ENCODE measurements at regions not wholly inside any gene's neighbourhood (a gene's known extent, or its start where the extent isn't known, plus 50 kb on each side); places are given as distances from the start of the nearest gene placed in this dataset.

- CTCF ChIA-PET = interaction anchor here (2.2 kb wide), 1 partner anchor 105 kb away, joined by 9 read pairs; no protein-coding TSS in a partner anchor
- BruUV-seq (replicated peaks) = no TSS peak
- H3K36me3 Mint-ChIP-seq (ENCODE audit: insufficient read depth, unreplicated experiment) = no peaks in the 10 kb centered on the region
- intact Hi-C loops (cut with micrococcal nuclease; ENCODE audit: unreplicated experiment) = loop anchor here (5.0 kb wide), 2 partner anchors 39 to 89 kb away; no protein-coding TSS in a partner anchor
- H3K27ac Mint-ChIP-seq (ENCODE audit: unreplicated experiment) = no peak overlapping the region
- no peak for DNase-seq
- peaks cover 19% of the 10 kb centered on the region for H3K4me1 Mint-ChIP-seq (ENCODE audit: low read depth, unreplicated experiment)
- TF ChIP-seq, protein P1, sequence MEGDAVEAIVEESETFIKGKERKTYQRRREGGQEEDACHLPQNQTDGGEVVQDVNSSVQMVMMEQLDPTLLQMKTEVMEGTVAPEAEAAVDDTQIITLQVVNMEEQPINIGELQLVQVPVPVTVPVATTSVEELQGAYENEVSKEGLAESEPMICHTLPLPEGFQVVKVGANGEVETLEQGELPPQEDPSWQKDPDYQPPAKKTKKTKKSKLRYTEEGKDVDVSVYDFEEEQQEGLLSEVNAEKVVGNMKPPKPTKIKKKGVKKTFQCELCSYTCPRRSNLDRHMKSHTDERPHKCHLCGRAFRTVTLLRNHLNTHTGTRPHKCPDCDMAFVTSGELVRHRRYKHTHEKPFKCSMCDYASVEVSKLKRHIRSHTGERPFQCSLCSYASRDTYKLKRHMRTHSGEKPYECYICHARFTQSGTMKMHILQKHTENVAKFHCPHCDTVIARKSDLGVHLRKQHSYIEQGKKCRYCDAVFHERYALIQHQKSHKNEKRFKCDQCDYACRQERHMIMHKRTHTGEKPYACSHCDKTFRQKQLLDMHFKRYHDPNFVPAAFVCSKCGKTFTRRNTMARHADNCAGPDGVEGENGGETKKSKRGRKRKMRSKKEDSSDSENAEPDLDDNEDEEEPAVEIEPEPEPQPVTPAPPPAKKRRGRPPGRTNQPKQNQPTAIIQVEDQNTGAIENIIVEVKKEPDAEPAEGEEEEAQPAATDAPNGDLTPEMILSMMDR (IDR thresholded peaks at IDR 0.05; ENCODE audit: unreplicated experiment) = no peak
- no peaks in the 10 kb centered on the region for H3K27me3 Mint-ChIP-seq (ENCODE audit: unreplicated experiment)
- H3K4me3 Mint-ChIP-seq (ENCODE audit: low read depth, unreplicated experiment) = no peak overlapping the region
- H3K9me3 Mint-ChIP-seq (ENCODE audit: low read depth, unreplicated experiment) = no peaks in the 10 kb centered on the region
These were observed 62.3 kb upstream of the ACSL3 start for GRCh38 chr2:222798528-222798927.

DNA sequence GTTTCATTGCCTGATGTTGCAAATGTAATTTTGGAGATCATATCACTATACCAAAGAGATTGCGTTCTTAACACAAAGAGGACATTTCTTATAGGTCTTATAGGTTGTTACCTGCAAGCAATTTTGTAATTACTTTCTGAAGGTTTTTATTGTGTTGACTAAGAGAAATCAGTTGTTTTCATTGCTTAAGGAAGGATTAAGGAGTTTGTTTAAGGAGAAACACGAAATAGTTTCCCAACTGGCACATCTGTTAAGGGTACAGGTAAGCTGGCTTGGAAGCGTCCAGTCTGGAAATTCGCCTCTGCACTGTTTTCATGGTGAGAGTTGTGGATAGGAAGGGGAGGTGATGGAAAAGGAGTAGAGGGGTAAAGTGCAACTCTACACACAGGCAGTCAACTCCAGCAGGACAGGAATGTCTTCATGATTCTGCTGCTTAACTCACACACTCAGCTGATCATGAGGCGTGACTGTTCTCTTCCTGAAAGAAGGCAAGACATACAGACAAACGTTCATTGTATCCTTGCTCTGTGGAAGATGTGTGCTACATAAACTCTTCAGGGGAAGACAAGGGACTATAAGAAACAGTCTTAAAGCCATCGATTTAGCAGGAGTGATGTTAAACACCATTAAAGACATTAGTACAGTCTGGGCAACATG, 61.4 kb upstream of the ACSL3 start:
- Mint-ChIP-seq H3K36me3 (ENCODE audit: insufficient read depth, unreplicated experiment) (no peaks in the 10 kb centered on the region), H3K9me3 (ENCODE audit: low read depth, unreplicated experiment) (no peaks in the 10 kb centered on the region), H3K27ac (ENCODE audit: unreplicated experiment) (no peak overlapping the region), H3K4me3 (ENCODE audit: low read depth, unreplicated experiment) (no peak overlapping the region), H3K4me1 (ENCODE audit: low read depth, unreplicated experiment) (peaks cover 19% of the 10 kb centered on the region), H3K27me3 (ENCODE audit: unreplicated experiment) (no peaks in the 10 kb centered on the region)
- DNase-seq = no peak
- no TSS peak for BruUV-seq (replicated peaks)
- TF ChIP-seq, protein P1 (IDR thresholded peaks at IDR 0.05; ENCODE audit: unreplicated experiment) = no peak
- intact Hi-C loops (cut with micrococcal nuclease; ENCODE audit: unreplicated experiment) = loop anchor here (5.0 kb wide), 2 partner anchors 38 to 88 kb away; no protein-coding TSS in a partner anchor
- CTCF ChIA-PET = no interaction called here

DNA sequence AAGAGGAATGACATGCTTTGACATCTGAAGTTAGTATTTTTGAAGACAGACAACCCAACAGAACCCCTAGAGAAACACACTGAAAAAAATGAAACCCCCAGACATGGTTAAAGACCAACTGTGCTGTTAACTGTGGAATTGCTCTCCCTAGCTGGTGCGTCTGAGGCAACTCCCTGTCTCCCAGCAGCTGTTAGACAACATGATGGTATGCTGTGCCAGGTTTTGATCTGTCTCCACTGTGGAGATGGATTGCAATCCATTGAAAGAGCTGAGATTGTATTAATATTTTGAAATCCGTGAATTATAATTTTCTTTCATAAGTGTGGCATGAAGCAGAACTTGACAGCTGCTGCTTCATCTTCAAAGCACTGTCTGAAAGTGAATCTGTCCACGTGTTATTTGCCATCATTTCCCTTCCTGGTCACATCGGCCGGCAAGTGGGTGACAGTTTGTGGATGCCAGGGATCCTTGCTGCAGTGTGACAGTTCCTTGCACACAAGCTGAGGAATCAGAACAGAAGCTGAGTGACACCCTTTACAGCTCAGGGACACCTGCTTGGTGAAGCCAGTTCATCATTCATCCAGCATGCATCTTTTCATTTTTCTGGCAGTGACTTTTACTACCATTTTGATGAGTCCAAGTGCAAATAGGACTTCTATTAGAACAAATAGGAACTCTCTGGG, 58.2 kb upstream of the ACSL3 start:
- no peak overlapping the region for H3K27ac Mint-ChIP-seq (ENCODE audit: unreplicated experiment)
- peaks cover 7% of the 10 kb centered on the region for H3K36me3 Mint-ChIP-seq (ENCODE audit: insufficient read depth, unreplicated experiment)
- H3K9me3 Mint-ChIP-seq (ENCODE audit: low read depth, unreplicated experiment) = no peaks in the 10 kb centered on the region
- intact Hi-C loops (cut with micrococcal nuclease; ENCODE audit: unreplicated experiment) = no loop called here
- CTCF ChIA-PET = no interaction called here
- H3K27me3 Mint-ChIP-seq (ENCODE audit: unreplicated experiment) = no peaks in the 10 kb centered on the region
- peaks cover 30% of the 10 kb centered on the region for H3K4me1 Mint-ChIP-seq (ENCODE audit: low read depth, unreplicated experiment)
- no TSS peak for BruUV-seq (replicated peaks)
- DNase-seq = no peak
- no peak overlapping the region for H3K4me3 Mint-ChIP-seq (ENCODE audit: low read depth, unreplicated experiment)
- TF ChIP-seq, protein P1 (IDR thresholded peaks at IDR 0.05; ENCODE audit: unreplicated experiment) = no peak

DNA sequence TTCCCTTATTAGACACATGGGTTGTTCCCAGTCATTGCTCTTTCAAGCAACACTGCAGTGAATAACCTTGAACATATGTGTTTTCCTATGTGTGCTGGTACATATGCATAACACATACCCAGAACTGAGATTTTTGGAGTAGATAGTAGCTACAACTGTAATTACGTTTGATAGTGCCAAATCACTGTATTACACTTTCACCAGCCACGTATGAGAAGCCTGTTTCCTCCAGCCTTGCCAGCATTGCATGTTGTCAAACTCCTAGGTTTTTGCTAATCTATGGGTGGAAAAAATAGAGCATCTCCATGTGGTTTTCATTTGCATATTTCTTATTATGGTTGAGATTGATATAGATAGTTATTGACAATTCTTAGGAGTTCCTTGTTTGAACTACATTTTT, 56.5 kb upstream of the ACSL3 start:
- Mint-ChIP-seq H3K27me3 (ENCODE audit: unreplicated experiment) (no peaks in the 10 kb centered on the region), H3K4me3 (ENCODE audit: low read depth, unreplicated experiment) (no peak overlapping the region), H3K36me3 (ENCODE audit: insufficient read depth, unreplicated experiment) (peaks cover 7% of the 10 kb centered on the region), H3K27ac (ENCODE audit: unreplicated experiment) (no peak overlapping the region), H3K9me3 (ENCODE audit: low read depth, unreplicated experiment) (no peaks in the 10 kb centered on the region), H3K4me1 (ENCODE audit: low read depth, unreplicated experiment) (peaks cover 28% of the 10 kb centered on the region)
- no peak for DNase-seq
- CTCF ChIA-PET = no interaction called here
- no TSS peak for BruUV-seq (replicated peaks)
- intact Hi-C loops (cut with micrococcal nuclease; ENCODE audit: unreplicated experiment) = no loop called here
- TF ChIP-seq, protein P1 (IDR thresholded peaks at IDR 0.05; ENCODE audit: unreplicated experiment) = no peak
